ENCODE measurements at regions not wholly inside any gene's neighbourhood (a gene's known extent, or its start where the extent isn't known, plus 50 kb on each side); places are given as distances from the start of the nearest gene placed in this dataset.

DNA sequence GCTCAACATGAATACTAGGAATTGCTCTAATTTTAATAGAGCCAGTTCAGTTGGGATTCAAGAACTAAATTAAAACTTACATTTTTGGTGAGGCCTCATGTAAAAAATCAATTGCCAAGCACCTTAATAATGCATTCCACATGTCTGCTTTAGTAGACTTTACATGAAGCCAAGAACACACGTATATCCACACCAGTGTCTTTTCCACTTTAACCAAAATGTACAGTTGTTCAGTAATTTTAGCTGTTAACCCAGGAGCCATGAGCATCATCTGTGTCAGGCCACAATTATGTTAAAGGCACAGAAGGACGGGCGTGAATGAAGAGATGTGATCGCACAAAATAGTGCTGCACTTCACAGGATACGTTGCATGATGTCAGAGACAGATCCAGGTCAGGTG is 136.7 kb downstream of the TLR5 start:
- TF ChIP-seq CTCF (IDR thresholded peaks at IDR 0.05) (no peak), ZFX (IDR thresholded peaks at IDR 0.05; ENCODE audit: borderline replicate concordance) (no peak)
